GM19238 (cell line): ENCODE measurements at regions not wholly inside any gene's neighbourhood (a gene's known extent, or its start where the extent isn't known, plus 50 kb on each side); places are given as distances from the start of the nearest gene placed in this dataset.
"Not testable (repeated sequence)": the region's sequence is repeated elsewhere in the genome, so short reads cannot be mapped to it uniquely, and the experiment has no call there.

Source experiments
- DNase-seq: peaks from one replicate; pipeline ENCODE4 v3.0.0; 2011; ENCODE audit warnings: low spot score; ENCODE audit not compliant: insufficient read length

- no peak for DNase-seq
These were observed 259.8 kb upstream of the SOX4 start for GRCh38 chr6:21333715-21334114.

GRCh38 chr6:21334651-21335050, 258.9 kb upstream of the SOX4 start:
- no peak for DNase-seq

GRCh38 chr6:21335591-21335990, 258.0 kb upstream of the SOX4 start:
- DNase-seq, result no peak

GRCh38 chr6:21337263-21337662, 256.3 kb upstream of the SOX4 start:
- DNase-seq, result no peak

- no peak for DNase-seq
These were observed 253.0 kb upstream of the SOX4 start for GRCh38 chr6:21340573-21340972.

- no peak for DNase-seq
These were observed 251.6 kb upstream of the SOX4 start for GRCh38 chr6:21341910-21342309.

GRCh38 chr6:21342501-21342900, 251.1 kb upstream of the SOX4 start:
- no peak for DNase-seq

- DNase-seq, result not testable (repeated sequence)
These were observed 247.8 kb upstream of the SOX4 start for GRCh38 chr6:21345704-21346103.

GRCh38 chr6:21348146-21348503, 245.4 kb upstream of the SOX4 start:
- no peak for DNase-seq

GRCh38 chr6:21348504-21349195, 244.9 kb upstream of the SOX4 start:
- no peak for DNase-seq

- no peak for DNase-seq
These were observed 243.7 kb upstream of the SOX4 start for GRCh38 chr6:21349834-21350233.

GRCh38 chr6:21350926-21351325, 242.6 kb upstream of the SOX4 start:
- DNase-seq, result no peak

GRCh38 chr6:21352131-21352530, 241.4 kb upstream of the SOX4 start:
- no peak for DNase-seq

GRCh38 chr6:21354805-21355238, 238.7 kb upstream of the SOX4 start:
- no peak for DNase-seq

- DNase-seq, result no peak
These were observed 237.9 kb upstream of the SOX4 start for GRCh38 chr6:21355638-21356037.

- DNase-seq, result no peak
These were observed 236.3 kb upstream of the SOX4 start for GRCh38 chr6:21357262-21357661.

GRCh38 chr6:21359926-21360325, 233.6 kb upstream of the SOX4 start:
- no peak for DNase-seq

GRCh38 chr6:21360336-21360735, 233.2 kb upstream of the SOX4 start:
- DNase-seq, result no peak

- no peak for DNase-seq
These were observed 226.4 kb upstream of the SOX4 start for GRCh38 chr6:21367148-21367547.

- DNase-seq, result no peak
These were observed 225.8 kb upstream of the SOX4 start for GRCh38 chr6:21367649-21368154.

- DNase-seq, result no peak
These were observed 222.5 kb upstream of the SOX4 start for GRCh38 chr6:21371061-21371460.

- no peak for DNase-seq
These were observed 221.8 kb upstream of the SOX4 start for GRCh38 chr6:21371676-21372171.
